GM12872 (cell line): ENCODE measurements at regions not wholly inside any gene's neighbourhood (a gene's known extent, or its start where the extent isn't known, plus 50 kb on each side); places are given as distances from the start of the nearest gene placed in this dataset.

ENCODE experiments used
- CTCF ChIP-seq: IDR thresholded peaks from 3 replicates; pipeline ENCODE4 v1.5.1; 2011; ENCODE audit warnings: low read depth, mild to moderate bottlenecking, low read length, moderate library complexity; ENCODE audit not compliant: insufficient read depth

DNA sequence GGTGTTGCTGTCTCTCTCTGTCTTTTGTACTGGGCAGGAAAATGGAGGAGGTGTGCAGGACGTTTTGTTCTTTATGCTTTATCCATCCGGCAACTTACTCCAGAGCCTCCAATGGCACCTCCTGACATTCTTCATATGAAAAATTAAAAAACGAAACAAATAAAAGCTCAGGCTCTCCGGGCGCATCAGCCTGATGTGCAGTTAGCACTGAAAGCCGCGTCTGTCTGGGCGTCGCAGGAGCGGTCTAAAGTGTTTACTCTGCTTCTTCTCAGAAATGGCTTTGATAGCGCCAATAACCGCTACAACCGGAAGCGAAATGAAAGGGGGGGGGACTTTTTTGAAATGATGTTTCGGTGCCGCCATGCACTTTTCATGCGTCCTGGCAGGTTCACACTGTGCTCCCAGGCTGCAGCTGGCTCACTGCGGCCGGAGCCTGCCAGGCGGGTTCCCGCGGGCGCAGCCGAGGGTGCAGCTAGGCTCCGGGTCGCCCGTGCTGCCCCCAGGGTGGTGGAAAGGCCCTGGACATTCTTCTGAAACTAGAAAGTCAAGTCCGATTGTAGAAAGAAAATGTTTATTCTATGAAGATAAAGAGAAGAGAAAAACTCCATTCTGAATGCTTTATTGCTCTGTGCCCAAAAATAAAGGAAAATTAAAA, 407.7 kb upstream of the IRX1 start:
- TF ChIP-seq CTCF: no peak

- no peak for TF ChIP-seq CTCF
Measured at GRCh38 chr5:3186736-3187405, 408.8 kb upstream of the IRX1 start.

- no peak for TF ChIP-seq CTCF
Measured at GRCh38 chr5:3186156-3186555, 409.5 kb upstream of the IRX1 start.

- TF ChIP-seq CTCF: no peak
Measured at GRCh38 chr5:3185488-3185887, 410.1 kb upstream of the IRX1 start.

DNA sequence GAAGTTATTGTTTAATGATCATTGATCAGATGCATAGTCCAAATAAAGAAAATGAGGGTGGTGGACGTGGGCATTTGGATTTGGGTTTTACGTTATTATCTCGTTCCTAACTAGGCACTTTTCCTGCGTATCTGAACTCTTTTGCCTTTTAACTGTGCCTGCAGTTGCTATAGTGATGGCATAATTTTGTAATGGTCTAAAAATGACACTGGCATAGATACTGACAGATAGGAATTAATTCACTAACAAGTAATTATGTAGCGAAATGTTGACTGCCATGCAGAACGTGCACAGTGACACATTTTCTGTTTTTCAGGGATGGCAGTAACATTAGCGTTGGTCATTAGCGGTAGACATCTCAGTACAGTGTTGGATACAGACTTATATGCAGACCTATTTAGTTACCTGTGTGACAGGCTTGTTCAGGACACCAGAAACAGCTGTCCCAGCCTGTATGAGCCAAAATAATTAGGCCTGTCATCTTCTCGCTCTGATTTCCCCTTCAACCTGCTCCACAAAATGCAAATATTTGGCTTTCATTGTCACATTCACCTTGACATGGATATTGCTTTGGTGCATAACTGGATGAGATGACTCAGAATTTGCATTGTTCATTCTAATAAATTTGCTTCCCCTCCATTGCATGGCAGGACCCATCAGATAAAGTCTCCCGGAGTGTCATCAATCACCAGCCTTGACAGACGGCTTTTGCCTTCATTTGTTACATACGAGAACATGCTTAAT, 413.3 kb upstream of the IRX1 start:
- TF ChIP-seq CTCF: no peak

- no peak for TF ChIP-seq CTCF
Measured at GRCh38 chr5:3181671-3182070, 414.0 kb upstream of the IRX1 start.

DNA sequence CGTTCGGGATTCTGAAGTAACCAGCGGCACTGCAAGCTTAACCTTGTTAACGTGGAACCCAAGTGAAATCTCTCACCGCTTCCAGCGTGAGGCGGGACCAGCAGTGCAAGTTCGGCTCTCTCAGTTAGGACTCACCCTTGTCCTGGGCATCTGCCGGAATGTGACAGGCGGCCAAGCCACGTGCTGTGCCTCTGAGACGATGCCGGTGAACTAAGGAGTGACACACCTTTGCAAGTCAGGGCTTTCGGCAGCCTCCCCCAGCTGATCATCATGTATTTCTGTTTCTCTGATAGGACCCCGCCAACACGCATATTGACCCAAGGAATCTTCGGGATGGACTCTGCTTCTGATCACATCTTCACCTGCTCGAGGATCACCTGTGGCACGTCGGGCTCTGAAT, 415.0 kb upstream of the IRX1 start:
- no peak for TF ChIP-seq CTCF
